SK-N-SH treated with all-trans-retinoic acid at 6 μM for 48 hours (cell line): ENCODE measurements at regions not wholly inside any gene's neighbourhood (a gene's known extent, or its start where the extent isn't known, plus 50 kb on each side); places are given as distances from the start of the nearest gene placed in this dataset.

ENCODE experiments used
- CREB5 ChIP-seq: fragments of 250-450 bp; sonication (Bioruptor Pico); IDR thresholded peaks from 2 replicates; pipeline ENCODE4 v1.5.1; 2020; ENCODE audit warnings: low read depth, mild to moderate bottlenecking, moderate library complexity
- CSDC2 ChIP-seq: fragments of 250-450 bp; sonication (Bioruptor Pico); IDR thresholded peaks from 2 replicates; pipeline ENCODE4 v1.5.0; 2020; ENCODE audit warnings: mild to moderate bottlenecking, moderate library complexity
- POU6F1 ChIP-seq: fragments of 250-450 bp; sonication (Bioruptor Pico); IDR thresholded peaks from 2 replicates; pipeline ENCODE4 v1.8.0; 2021; ENCODE audit warnings: low read depth, mild to moderate bottlenecking, moderate library complexity, borderline replicate concordance

DNA sequence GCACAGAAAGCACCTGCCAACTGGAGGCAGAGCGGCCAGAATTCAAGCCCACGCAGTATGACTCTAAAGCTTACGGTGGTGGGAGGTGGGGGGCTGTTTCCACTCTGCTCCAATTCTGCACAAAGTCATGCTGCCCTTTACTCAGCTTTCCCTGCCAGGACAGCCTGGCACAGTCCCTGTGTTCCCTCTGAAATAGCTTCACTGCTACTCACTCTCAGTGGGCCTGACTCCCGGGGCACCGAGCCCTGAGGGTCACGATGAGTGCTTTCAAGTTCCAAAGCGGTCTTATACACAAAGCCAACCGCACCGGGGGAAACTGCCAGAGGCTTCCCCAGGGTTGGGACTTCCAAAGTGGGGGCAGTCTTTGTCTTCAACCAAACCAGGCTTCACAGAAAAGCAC is 306.1 kb upstream of the XYLT1 start:
- TF ChIP-seq CSDC2 (CRISPR knock-in tag) (no peak), POU6F1 (no peak), CREB5 (CRISPR knock-in tag) (no peak)
